Effector memory CD4-positive, alpha-beta T cell (primary cell): ENCODE measurements at regions not wholly inside any gene's neighbourhood (a gene's known extent, or its start where the extent isn't known, plus 50 kb on each side); places are given as distances from the start of the nearest gene placed in this dataset.

Experiments used
- DNase-seq, 3 donors: peaks; one replicate each; pipeline ENCODE4 v3.0.0-alpha.2; 2020
- H3K27ac ChIP-seq: 2 replicates; pipeline ENCODE4 v1.7.0; 2013; ENCODE audit warnings: mild to moderate bottlenecking, low read length, moderate library complexity; ENCODE audit not compliant: insufficient read depth, poor library complexity, severe bottlenecking
- H3K27me3 ChIP-seq: replicated peaks from 2 replicates; pipeline ENCODE4 v1.7.0; 2013; ENCODE audit warnings: mild to moderate bottlenecking, low read length; ENCODE audit not compliant: insufficient read depth, control insufficient read depth, poor library complexity, severe bottlenecking
- H3K36me3 ChIP-seq: 2 replicates; pipeline ENCODE4 v1.7.0; 2013; ENCODE audit warnings: mild to moderate bottlenecking, low read length, moderate library complexity; ENCODE audit not compliant: control insufficient read depth, insufficient read depth
- H3K4me1 ChIP-seq: 2 replicates; pipeline ENCODE4 v1.7.0; 2013; ENCODE audit warnings: low read length, mild to moderate bottlenecking; ENCODE audit not compliant: control insufficient read depth, insufficient read depth, poor library complexity, severe bottlenecking
- H3K4me3 ChIP-seq: 2 replicates; pipeline ENCODE4 v1.7.0; 2013; ENCODE audit warnings: low read length, low read depth, mild to moderate bottlenecking; ENCODE audit not compliant: insufficient read depth, poor library complexity, severe bottlenecking
- H3K9me3 ChIP-seq: 2 replicates; pipeline ENCODE4 v1.7.0; 2013; ENCODE audit warnings: mild to moderate bottlenecking, low read length, moderate library complexity; ENCODE audit not compliant: control insufficient read depth

DNA sequence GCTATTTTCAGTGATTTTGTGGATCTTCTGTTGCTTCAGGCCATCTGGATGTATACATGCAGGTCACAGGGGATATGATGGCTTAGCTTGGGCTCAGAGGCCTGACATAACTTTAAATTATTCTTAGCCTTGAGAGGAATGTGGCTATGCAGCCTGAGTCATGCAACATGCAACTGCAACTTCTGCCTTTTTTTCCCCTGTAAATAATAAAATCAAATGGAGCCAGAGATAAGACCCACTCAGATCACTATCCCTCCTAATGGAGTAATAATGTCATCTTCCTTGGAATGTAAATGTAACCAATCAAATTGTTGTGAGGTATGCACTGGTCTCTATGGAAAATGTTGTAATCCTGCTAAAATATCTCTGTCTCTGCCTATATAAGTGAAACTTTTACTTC is 54.9 kb downstream of the MAGEB17 start:
- H3K4me3 ChIP-seq: no peak overlapping the region
- no peaks in the 10 kb centered on the region for H3K36me3 ChIP-seq
- DNase-seq: no peak
- H3K27me3 ChIP-seq: no peaks in the 10 kb centered on the region
- H3K9me3 ChIP-seq: no peaks in the 10 kb centered on the region
- H3K4me1 ChIP-seq: no peaks in the 10 kb centered on the region
- no peak overlapping the region for H3K27ac ChIP-seq

DNA sequence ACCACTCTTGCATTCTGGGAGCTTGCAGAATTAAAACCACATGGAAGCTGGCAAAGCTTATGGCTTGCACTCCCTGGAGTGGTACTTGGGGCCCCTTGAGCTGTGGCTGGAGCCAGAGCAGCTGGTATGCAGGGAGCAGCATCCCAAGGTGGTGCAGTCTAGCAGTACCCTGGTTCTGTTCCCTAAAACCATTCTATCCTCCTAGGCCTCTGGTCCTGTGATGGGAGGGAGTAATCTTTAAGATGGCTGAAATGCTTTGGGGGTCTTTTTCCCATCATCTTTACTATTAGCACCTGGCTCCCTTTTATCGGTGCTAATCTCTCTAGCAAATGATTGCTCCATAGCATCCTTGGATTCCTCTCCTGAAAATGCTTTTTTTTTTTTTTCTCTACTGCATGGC is 56.1 kb downstream of the MAGEB17 start:
- Histone ChIP-seq H3K36me3 (no peaks in the 10 kb centered on the region), H3K9me3 (no peaks in the 10 kb centered on the region), H3K4me1 (no peaks in the 10 kb centered on the region), H3K4me3 (no peak overlapping the region), H3K27ac (no peak overlapping the region), H3K27me3 (no peaks in the 10 kb centered on the region)
- no peak for DNase-seq

DNA sequence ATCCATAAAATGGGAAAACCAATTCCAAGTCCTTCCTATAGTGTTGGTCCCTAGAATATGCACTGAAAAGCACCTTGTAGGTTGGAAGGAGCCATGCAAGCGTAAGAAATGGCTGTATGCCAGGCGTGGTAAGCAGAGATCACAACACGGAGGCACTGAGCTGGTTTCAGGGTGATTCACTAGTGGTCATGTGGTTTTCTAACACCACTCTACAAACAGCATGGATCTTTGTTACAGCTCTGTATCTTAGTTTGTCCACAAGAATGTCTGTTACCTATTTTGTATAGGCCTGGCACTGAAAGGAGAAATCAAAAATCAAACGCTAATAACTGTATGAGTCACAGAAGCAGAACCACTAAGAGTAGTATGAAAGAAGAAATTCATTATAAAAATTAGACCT is 71.9 kb downstream of the MAGEB17 start:
- DNase-seq: no peak

DNA sequence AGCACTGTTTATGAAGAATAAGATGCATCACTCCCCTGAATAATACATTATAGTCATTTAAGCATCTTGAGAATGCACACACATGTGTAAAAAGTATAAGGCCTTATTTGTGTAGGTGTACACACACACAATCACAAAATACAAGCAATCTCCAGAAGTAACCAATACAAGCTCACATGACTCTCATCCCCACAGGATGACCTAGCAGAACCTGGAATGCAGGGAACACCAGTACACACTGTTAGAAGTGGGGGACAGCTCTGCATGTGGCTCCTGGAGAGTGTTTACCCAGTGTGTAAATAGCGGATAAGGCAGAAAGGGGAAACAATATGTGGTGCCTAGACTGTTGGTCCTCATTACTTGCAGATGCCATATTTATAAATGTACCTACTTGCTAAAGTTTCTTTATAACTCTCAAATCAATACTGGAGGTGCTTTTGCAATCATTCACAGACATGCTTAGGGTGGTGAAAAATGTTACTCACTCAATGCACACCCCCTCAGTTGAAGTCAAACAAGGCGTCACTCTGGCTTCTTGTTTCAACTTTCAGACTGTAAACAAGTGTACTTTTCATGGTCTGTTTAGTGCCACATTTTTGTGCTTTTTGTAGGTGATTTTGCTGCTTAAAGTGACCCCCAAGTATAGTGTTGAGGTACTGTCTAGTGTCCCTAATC is 73.1 kb downstream of the MAGEB17 start:
- Histone ChIP-seq H3K27me3 (no peaks in the 10 kb centered on the region), H3K4me3 (no peak overlapping the region), H3K27ac (no peak overlapping the region), H3K4me1 (no peaks in the 10 kb centered on the region), H3K36me3 (no peaks in the 10 kb centered on the region), H3K9me3 (no peaks in the 10 kb centered on the region)
- no peak for DNase-seq

More for the DNA sequence above, 71.9 kb downstream of the MAGEB17 start:
- Histone ChIP-seq H3K4me3 (no peak overlapping the region), H3K27me3 (no peaks in the 10 kb centered on the region), H3K36me3 (no peaks in the 10 kb centered on the region), H3K9me3 (no peaks in the 10 kb centered on the region), H3K27ac (no peak overlapping the region), H3K4me1 (no peaks in the 10 kb centered on the region)

GRCh38 chrX:16240968-16241367 is 73.7 kb downstream of the MAGEB17 start:
- H3K9me3 ChIP-seq: no peaks in the 10 kb centered on the region
- no peak overlapping the region for H3K4me3 ChIP-seq
- no peak overlapping the region for H3K27ac ChIP-seq
- no peaks in the 10 kb centered on the region for H3K27me3 ChIP-seq
- H3K36me3 ChIP-seq: no peaks in the 10 kb centered on the region
- H3K4me1 ChIP-seq: no peaks in the 10 kb centered on the region
- DNase-seq: no peak

DNA sequence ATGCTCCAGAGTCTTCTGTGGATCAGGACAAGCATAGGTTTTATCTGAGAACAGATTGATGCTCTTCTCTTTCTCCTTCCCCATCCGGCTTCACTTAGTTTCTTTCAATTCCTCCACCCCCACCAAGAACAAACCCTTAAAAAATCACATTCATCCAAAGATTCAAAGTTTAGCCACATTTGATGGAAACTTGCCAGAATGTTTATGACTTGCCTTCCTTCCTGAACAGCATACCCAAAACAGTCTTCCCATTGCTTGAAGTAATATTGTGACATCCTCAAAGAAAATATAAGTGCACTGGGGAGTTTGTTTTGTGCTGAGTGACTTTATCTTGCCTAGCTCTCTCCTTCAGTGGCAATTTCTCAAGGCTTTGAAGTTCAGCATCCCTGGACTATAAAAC is 83.0 kb downstream of the MAGEB17 start:
- Histone ChIP-seq H3K4me1 (no peaks in the 10 kb centered on the region), H3K4me3 (no peak overlapping the region), H3K9me3 (no peaks in the 10 kb centered on the region), H3K36me3 (no peaks in the 10 kb centered on the region), H3K27ac (no peak overlapping the region), H3K27me3 (no peaks in the 10 kb centered on the region)
- no peak for DNase-seq

DNA sequence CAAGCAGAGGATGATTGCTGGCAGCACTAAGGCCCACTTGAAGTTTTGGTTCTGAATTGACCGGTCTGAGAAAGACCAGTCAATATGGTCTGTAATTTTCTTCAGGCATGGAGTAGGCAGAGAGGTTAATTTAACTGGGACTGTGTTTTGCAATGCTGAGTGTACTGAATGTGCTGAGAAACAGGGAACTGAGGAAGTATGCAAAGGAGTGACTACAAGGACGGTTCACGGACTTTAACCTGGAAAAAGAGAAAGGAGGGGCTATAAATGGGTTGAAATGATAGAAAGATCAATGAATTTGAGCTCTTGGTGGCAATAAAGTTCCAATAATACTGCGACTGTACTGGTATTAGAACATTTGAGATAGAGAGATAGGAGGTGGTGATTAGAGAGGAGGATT is 84.5 kb downstream of the MAGEB17 start:
- no peaks in the 10 kb centered on the region for H3K36me3 ChIP-seq
- no peaks in the 10 kb centered on the region for H3K4me1 ChIP-seq
- no peaks in the 10 kb centered on the region for H3K27me3 ChIP-seq
- H3K27ac ChIP-seq: no peak overlapping the region
- no peak for DNase-seq
- H3K9me3 ChIP-seq: no peaks in the 10 kb centered on the region
- H3K4me3 ChIP-seq: no peak overlapping the region

DNA sequence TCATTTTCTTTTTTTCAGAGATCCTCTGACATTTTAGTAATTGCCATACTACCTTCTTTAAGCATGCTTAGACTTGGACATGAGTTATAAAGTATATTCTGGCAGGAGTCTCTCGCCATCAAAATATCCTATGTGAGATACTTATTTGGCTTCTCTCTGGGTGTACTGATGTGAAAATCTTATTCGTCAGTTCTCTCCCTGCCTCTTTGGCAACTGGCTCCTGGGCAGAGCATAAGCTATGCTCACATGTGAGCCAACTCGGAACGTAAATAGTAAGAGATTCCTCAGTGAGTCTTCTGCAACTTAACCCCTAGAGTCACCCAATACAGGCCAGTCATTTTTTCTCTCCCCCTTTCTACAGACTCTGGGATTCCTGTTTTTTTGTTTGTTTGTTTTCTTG is 91.6 kb downstream of the MAGEB17 start:
- Histone ChIP-seq H3K27ac (no peak overlapping the region), H3K36me3 (no peaks in the 10 kb centered on the region), H3K4me3 (no peak overlapping the region), H3K9me3 (no peaks in the 10 kb centered on the region), H3K27me3 (no peaks in the 10 kb centered on the region), H3K4me1 (no peaks in the 10 kb centered on the region)
- DNase-seq: no peak

- no peaks in the 10 kb centered on the region for H3K27me3 ChIP-seq
- no peaks in the 10 kb centered on the region for H3K4me1 ChIP-seq
- no peak overlapping the region for H3K4me3 ChIP-seq
- H3K27ac ChIP-seq: no peak overlapping the region
- no peaks in the 10 kb centered on the region for H3K36me3 ChIP-seq
- no peak for DNase-seq
- H3K9me3 ChIP-seq: no peaks in the 10 kb centered on the region
These were observed 100.2 kb downstream of the MAGEB17 start for GRCh38 chrX:16267431-16267830.

DNA sequence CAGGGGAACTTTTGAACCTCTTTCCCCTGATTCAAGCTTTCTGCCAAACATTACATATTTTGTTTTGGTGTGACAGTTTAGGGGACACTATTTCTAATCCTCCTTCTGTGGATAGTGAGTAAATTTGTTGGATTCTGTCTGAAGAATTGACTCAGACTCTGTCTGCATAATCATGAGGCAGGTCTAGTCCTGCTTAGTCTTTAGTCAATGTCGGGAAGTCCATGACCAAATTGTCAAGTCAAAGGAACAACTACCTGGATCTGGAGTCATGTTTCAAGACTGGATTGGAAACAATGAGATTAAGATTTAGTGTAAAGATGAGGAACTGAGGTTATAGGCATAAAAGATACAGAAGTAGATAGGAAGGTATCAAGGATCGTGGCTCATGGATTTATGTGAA is 100.9 kb downstream of the MAGEB17 start:
- H3K4me3 ChIP-seq: no peak overlapping the region
- no peaks in the 10 kb centered on the region for H3K4me1 ChIP-seq
- DNase-seq: no peak
- H3K36me3 ChIP-seq: no peaks in the 10 kb centered on the region
- H3K27ac ChIP-seq: no peak overlapping the region
- no peaks in the 10 kb centered on the region for H3K9me3 ChIP-seq
- no peaks in the 10 kb centered on the region for H3K27me3 ChIP-seq
